ENCODE measurements at regions not wholly inside any gene's neighbourhood (a gene's known extent, or its start where the extent isn't known, plus 50 kb on each side); places are given as distances from the start of the nearest gene placed in this dataset.

DNA sequence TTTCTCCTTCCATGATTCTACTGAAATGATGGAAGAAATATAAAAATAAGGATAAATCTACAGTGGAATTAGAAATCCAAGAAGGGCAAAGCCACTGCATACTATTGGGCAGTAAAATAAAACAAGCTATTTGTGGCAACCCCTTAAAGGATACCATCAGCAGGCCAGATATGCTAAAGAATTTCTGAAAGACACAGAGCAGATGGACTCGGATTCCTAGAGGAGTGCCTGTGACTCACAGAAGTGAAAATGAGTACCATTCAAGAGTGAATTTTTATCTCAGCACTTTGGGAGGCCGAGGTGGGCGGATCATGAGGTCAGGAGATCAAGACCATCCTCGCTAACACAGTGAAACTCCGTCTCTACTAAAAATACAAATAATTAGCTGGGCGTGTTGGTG, 318.1 kb downstream of the LRIG3 start:
- Histone ChIP-seq H3K36me3 (no peaks in the 10 kb centered on the region), H3K27ac (no peak overlapping the region), H3K4me1 (no peaks in the 10 kb centered on the region), H3K27me3 (no peaks in the 10 kb centered on the region), H3K9me3 (peaks cover 0 to 3% (median 0%) of the 10 kb centered on the region in 11 donors), H3K4me3 (no peak overlapping the region)
- ATAC-seq (no peak), DNase-seq (no peak)
- WGBS, 2 donors, result 68 to 73% methylated on average over 6 of the region's 6 CpGs
- intact Hi-C loops (cut with DNase I), result no loop called here
- no peak for TF ChIP-seq CTCF (IDR thresholded peaks at IDR 0.05)

- Histone ChIP-seq H3K27me3 (no peaks in the 10 kb centered on the region), H3K9me3 (peaks cover 0 to 3% (median 0%) of the 10 kb centered on the region in 11 donors), H3K27ac (no peak overlapping the region), H3K36me3 (no peaks in the 10 kb centered on the region), H3K4me3 (no peak overlapping the region), H3K4me1 (no peaks in the 10 kb centered on the region)
- intact Hi-C loops (cut with DNase I), result no loop called here
- ATAC-seq, result no peak
- no peak for TF ChIP-seq CTCF (IDR thresholded peaks at IDR 0.05)
- 87 to 92% methylated on average over 1 of the region's 1 CpG for WGBS, 2 donors
- no peak for DNase-seq
Measured at GRCh38 chr12:58602736-58603135, 317.6 kb downstream of the LRIG3 start.

DNA sequence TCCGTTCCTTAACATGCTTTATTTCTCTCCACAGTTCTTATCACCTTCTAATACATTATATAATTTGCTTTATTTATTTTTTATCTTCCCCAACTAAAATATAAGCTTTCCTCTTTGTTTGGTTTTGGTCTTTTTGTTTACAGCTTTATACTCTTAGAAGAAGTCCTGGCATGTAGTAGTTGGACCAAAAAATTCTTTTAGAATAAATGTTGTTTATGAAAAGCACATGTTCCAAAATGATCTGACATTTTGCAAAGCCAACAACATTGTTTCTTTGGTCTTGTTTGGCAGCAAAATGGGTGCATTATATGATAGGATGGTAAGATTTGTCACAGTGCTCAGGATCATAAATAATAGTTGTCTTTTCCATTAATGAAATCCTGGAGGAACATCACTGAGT, 312.5 kb downstream of the LRIG3 start:
- Histone ChIP-seq H3K36me3 (no peaks in the 10 kb centered on the region), H3K27me3 (no peaks in the 10 kb centered on the region), H3K27ac (no peak overlapping the region), H3K4me3 (no peak overlapping the region), H3K9me3 (peaks cover 0 to 3% (median 0%) of the 10 kb centered on the region in 11 donors), H3K4me1 (no peaks in the 10 kb centered on the region)
- TF ChIP-seq CTCF (IDR thresholded peaks at IDR 0.05), result no peak
- intact Hi-C loops (cut with DNase I), result no loop called here
- ATAC-seq (no peak), DNase-seq (no peak)
- 0 to 48% methylated on average over 1 of the region's 1 CpG for WGBS, 2 donors

DNA sequence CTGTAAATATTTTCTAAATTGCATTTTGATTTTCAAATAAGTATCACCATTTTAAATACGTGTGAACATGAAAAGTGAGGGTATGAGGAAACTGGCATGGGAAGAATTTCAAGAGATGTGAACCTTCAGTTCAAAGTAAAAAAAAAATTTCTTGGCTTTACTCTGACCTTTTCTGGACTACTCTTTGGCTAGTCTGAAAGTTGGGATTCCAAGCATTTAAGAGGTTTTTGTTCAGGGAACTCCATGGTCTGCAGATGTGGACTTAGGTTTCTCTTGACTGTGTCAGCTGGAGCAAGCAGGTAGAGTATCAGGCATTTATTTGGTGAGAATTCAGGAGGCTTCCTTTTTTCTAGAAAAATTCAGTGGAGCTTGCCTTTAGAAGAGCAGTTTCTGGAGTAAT, 311.6 kb downstream of the LRIG3 start:
- no peak for DNase-seq
- 73 to 81% methylated on average over 1 of the region's 1 CpG for WGBS, 2 donors
- Histone ChIP-seq H3K9me3 (peaks cover 0 to 3% (median 0%) of the 10 kb centered on the region in 11 donors), H3K4me3 (no peak overlapping the region), H3K27me3 (no peaks in the 10 kb centered on the region), H3K27ac (no peak overlapping the region), H3K36me3 (no peaks in the 10 kb centered on the region), H3K4me1 (no peaks in the 10 kb centered on the region)
- TF ChIP-seq CTCF (IDR thresholded peaks at IDR 0.05), result no peak
- intact Hi-C loops (cut with DNase I), result no loop called here
- ATAC-seq, result no peak

GRCh38 chr12:58615047-58615446, 305.3 kb downstream of the LRIG3 start:
- Histone ChIP-seq H3K4me3 (no peak overlapping the region), H3K4me1 (no peaks in the 10 kb centered on the region), H3K9me3 (no peaks in the 10 kb centered on the region), H3K36me3 (no peaks in the 10 kb centered on the region), H3K27ac (no peak overlapping the region), H3K27me3 (no peaks in the 10 kb centered on the region)
- intact Hi-C loops (cut with DNase I), result no loop called here
- no peak for ATAC-seq
- 67 to 71% methylated on average over 2 of the region's 2 CpGs for WGBS, 2 donors
- no peak for DNase-seq
- no peak for TF ChIP-seq CTCF (IDR thresholded peaks at IDR 0.05)
